Activated CD8-positive, alpha-beta memory T cell treated with anti-CD3 and anti-CD28 coated beads, Interleukin-2, amount 50 U/mL, for 1 hour (primary cell): ENCODE measurements at regions not wholly inside any gene's neighbourhood (a gene's known extent, or its start where the extent isn't known, plus 50 kb on each side); places are given as distances from the start of the nearest gene placed in this dataset.

Source experiments
- DNase-seq: peaks from one replicate; pipeline ENCODE4 v3.0.0-alpha.2; 2020; ENCODE audit errors: extremely low read depth

DNA sequence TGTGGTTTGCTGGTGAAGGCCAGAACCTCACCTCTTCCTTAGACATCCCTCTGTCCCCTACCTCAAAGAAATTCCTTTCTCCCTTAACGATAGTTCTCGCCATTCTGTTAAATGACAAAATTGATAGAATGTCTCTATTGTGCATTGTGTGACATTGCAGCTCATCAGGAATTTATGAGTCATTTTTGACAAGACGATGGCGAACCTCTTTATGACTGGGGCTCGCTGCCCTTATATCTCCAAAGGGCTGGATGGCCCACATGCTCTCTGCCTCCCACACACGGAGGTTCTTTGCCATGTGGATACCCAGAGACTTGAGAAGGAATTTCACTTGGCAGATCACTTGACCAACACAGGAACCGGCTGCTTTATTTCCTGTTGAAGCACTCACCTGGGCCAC lies 66.8 kb upstream of the RPS6KA2 start:
- DNase-seq = no peak

GRCh38 chr6:166692723-166693302 lies 65.8 kb upstream of the RPS6KA2 start:
- DNase-seq = no peak

DNA sequence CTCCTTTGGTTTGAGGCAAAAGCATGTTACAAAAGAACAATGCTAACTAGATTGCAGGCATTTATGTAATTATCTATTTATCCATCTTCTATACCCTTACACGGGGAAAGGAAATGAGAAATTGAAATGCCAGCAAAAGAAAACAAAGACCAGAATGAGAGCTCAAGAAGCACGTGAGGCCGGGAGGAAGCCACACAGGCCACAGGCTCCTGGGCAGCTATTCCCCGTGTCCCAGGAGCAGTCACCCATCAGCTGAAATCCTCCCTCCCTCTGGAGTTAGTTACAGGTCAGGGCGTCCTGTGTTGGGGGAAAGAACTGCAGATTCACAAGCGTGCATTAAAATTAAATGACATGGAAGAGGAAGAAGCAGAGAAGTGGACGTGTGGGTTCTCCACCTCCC lies 64.7 kb upstream of the RPS6KA2 start:
- no peak for DNase-seq

GRCh38 chr6:166691199-166691598 lies 64.1 kb upstream of the RPS6KA2 start:
- no peak for DNase-seq

- no peak for DNase-seq
These were observed 62.6 kb upstream of the RPS6KA2 start for GRCh38 chr6:166689687-166690086.

DNA sequence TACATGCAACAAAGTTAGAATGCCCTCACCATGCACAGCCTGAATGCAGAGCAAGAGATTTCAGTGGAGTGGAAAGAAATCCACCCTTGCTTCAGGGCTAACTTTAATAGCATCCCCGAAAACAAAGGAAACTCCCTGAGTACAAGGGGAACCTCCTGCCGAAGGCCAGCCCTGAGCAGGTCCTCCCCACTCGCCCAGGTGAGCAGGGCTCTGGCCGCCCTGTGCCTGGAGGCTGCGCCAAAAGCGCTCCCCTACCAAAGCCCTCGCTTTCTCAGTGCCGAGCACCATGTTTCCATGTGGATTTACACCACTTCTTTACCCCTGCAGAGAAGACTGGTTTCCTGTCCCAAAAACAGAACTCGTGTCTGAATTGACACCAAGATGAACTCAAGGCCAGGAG lies 61.9 kb upstream of the RPS6KA2 start:
- DNase-seq = no peak

GRCh38 chr6:166687879-166688205 lies 60.8 kb upstream of the RPS6KA2 start:
- DNase-seq = no peak

DNA sequence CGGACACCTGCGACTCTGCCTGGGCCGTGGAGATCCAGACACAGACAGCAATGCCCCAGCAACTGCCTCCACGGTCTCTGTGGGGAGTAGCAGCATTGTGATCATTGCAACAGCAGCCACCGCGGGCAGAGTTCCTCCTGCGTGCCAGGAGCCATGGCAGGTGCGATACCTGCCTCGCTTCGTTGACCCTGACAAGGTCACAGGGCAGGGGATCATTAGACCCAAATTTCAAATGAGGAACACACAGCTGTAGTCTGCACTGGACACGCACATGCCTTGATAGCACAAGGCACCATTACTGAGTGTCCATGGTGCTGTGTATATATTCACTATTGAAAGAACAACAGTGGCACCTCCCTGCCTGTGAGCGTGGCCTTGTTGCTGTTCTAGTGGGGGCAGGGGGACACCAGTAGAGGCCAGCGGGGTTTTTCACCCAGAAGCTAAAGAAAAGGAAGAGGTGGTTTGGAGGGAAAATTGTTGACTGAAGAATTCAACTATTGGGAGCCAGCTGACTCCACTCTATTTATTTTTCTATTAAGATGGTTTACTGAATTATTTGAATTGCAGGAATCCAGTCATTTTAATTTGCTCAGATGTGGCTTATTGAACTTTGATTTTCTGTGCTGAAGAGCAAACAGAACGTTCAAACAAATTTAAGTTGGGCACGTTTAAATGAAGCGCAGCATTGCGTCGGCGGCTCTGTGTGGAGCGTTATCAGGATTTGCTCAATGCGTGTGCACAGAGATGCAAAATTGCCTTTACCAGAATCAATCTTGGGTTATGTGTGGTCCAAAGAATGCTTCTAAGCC lies 60.2 kb upstream of the RPS6KA2 start:
- DNase-seq = no peak

- no peak for DNase-seq
These were observed 59.3 kb upstream of the RPS6KA2 start for GRCh38 chr6:166686317-166686716.

DNA sequence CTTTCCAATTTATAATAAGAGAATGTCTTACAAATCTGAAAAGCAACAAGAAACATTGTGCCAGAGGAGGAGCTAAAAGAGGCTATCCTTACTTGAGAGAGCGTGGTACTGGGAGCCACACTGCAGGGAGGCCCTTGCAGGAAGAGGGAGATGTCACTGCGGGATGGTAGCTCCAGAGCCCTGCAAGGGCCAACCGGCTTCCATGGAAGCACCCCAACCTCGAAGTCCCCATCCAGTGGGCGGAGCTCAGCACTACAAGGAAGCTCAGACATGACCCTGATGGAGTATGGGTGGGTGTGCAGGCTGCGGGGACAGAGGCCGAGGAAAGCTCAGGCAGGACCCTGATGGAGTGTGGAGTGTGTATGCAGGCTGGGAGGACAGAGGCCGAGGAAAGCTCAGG lies 57.8 kb upstream of the RPS6KA2 start:
- no peak for DNase-seq

DNA sequence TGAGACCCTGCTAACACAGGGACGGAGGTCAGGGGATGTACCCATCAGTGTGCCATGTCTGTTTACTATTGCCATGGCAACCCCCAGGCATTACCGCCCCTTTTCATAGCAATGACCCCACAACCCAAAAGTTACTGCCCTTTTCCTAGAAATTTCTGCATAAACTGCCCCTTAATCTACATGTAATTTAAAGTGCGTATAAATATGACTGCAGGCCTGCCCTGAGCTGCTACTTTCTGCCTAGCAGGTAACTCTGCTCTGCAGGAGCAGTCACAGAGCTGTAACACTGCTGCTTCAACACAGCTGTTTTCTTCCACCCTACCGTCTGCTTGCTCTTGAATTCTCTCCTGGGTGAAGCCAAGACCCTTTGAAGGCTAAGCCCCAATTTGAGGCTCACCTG lies 57.1 kb upstream of the RPS6KA2 start:
- DNase-seq = no peak

- DNase-seq = no peak
These were observed 56.4 kb upstream of the RPS6KA2 start for GRCh38 chr6:166683477-166683876.

- no peak for DNase-seq
These were observed 52.5 kb upstream of the RPS6KA2 start for GRCh38 chr6:166679566-166679965.

DNA sequence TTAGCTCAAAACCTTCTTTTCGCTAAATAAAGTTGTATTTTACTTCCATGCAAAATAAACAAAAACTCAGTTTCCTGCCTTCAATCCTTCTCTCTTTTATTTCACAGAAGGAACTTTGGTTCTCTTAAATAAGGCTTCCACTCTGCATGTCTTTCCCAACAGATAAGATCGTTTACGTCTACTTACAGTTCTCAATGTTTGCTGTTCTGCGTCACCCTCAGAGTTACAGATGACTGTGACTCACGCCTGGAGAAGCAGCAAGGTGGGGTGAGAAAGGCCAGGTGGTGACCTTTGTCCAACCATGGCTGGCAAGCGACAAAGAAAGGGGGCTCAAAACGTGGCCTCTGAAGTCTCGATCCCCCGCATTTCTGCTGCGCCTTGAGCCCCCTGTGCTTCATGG lies 51.4 kb upstream of the RPS6KA2 start:
- no peak for DNase-seq

GRCh38 chr6:166677941-166678340 lies 50.9 kb upstream of the RPS6KA2 start:
- no peak for DNase-seq
